Fibroblast of lung (primary cell): ENCODE measurements at regions not wholly inside any gene's neighbourhood (a gene's known extent, or its start where the extent isn't known, plus 50 kb on each side); places are given as distances from the start of the nearest gene placed in this dataset.

ENCODE experiments used
- CTCF ChIP-seq, 2 donors: IDR thresholded peaks in 1 of 2; conservative IDR thresholded peaks in 1 of 2; 1 replicate in 1 of 2; 2 replicates in 1 of 2; pipeline ENCODE4 v1.5.1; 2011 to 2012; ENCODE audit warnings: low read length in 2 of 2, control low read depth in 1 of 2, inconsistent platforms in 1 of 2, low read depth in 1 of 2, mild to moderate bottlenecking in 1 of 2
- EZH2 ChIP-seq: IDR thresholded peaks from 2 replicates; pipeline ENCODE4 v1.5.1; 2012; ENCODE audit warnings: low read length, control low read depth, mild to moderate bottlenecking; ENCODE audit errors: missing control alignments

- TF ChIP-seq CTCF (conservative IDR thresholded peaks at IDR 0.05 in 1 of 2, IDR thresholded peaks at IDR 0.05 in 1 of 2; ENCODE audit: low read depth in 1 of 2, low read length in 2 of 2), result no peak
- no peak for TF ChIP-seq EZH2
Observed at GRCh38 chr6:115712291-115712961, 348.3 kb downstream of the FRK start.
